SH-SY5Y (cell line): ENCODE measurements at regions not wholly inside any gene's neighbourhood (a gene's known extent, or its start where the extent isn't known, plus 50 kb on each side); places are given as distances from the start of the nearest gene placed in this dataset.

Experiments used
- GATA2 ChIP-seq: IDR thresholded peaks from 2 replicates; pipeline ENCODE4 v1.6.1; 2011; ENCODE audit warnings: mild to moderate bottlenecking, low read depth, low read length
- GATA3 ChIP-seq: IDR thresholded peaks from 2 replicates; pipeline ENCODE4 v1.6.1; 2011; ENCODE audit warnings: low read depth, mild to moderate bottlenecking, low read length, moderate library complexity

- TF ChIP-seq GATA2 = no peak
- TF ChIP-seq GATA3 = no peak
Measured at GRCh38 chr20:48331518-48332286, 496.1 kb downstream of the PREX1 start.
